ENCODE measurements at regions not wholly inside any gene's neighbourhood (a gene's known extent, or its start where the extent isn't known, plus 50 kb on each side); places are given as distances from the start of the nearest gene placed in this dataset.
"Not testable (repeated sequence)": the region's sequence is repeated elsewhere in the genome, so short reads cannot be mapped to it uniquely, and the experiment has no call there.

DNA sequence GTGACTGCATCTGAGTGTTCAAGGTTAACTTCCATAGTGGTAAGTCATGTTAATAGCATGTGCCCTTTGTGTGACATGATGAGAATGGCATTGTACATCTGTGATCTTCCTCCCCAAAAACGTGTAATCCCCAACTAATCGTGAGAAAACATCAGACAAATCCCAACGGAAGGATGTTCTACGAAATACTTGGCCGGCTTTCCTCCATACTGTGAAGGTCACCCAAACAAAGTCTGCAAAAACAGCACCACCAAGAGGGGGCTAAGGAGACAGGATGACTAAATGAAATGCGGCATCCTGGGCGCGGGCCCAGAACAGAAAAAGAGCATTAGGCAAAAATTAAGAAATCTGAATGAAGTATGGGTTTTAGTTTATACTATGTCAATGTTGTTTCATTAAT is 81.8 kb downstream of the MED10 start:
- no peak for ATAC-seq
- peaks cover 7% of the 10 kb centered on the region for H3K9me3 ChIP-seq
- no peak overlapping the region for H3K4me3 ChIP-seq
- no peaks in the 10 kb centered on the region for H3K27me3 ChIP-seq (ENCODE audit: low read depth)
- TF ChIP-seq, protein P1, sequence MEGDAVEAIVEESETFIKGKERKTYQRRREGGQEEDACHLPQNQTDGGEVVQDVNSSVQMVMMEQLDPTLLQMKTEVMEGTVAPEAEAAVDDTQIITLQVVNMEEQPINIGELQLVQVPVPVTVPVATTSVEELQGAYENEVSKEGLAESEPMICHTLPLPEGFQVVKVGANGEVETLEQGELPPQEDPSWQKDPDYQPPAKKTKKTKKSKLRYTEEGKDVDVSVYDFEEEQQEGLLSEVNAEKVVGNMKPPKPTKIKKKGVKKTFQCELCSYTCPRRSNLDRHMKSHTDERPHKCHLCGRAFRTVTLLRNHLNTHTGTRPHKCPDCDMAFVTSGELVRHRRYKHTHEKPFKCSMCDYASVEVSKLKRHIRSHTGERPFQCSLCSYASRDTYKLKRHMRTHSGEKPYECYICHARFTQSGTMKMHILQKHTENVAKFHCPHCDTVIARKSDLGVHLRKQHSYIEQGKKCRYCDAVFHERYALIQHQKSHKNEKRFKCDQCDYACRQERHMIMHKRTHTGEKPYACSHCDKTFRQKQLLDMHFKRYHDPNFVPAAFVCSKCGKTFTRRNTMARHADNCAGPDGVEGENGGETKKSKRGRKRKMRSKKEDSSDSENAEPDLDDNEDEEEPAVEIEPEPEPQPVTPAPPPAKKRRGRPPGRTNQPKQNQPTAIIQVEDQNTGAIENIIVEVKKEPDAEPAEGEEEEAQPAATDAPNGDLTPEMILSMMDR (IDR thresholded peaks at IDR 0.05), result no peak
- DNase-seq, result no peak
- intact Hi-C loops (cut with DNase I), result no loop called here
- H3K27ac ChIP-seq, result no peak overlapping the region
- H3K4me1 ChIP-seq, result no peaks in the 10 kb centered on the region
- H3K36me3 ChIP-seq, result no peaks in the 10 kb centered on the region

DNA sequence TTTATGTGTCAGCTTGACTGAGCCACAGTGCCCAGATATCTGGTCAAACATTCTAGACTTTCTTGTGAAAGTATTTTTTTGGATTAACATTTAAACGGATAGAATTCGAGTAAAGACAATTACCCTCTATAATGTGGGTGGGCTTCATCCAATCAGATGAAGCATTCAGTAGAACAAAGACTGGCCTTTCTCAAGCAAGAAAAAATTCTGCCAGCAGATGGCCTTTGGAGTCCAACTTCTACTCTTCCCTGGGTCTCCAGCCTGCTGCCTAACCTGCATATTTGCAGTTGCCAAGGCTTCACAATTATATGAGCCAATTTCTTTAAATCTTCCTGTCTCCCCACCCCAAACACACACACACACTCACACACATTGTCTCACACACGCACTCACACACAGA is 86.4 kb downstream of the MED10 start:
- H3K27me3 ChIP-seq (ENCODE audit: low read depth), result no peaks in the 10 kb centered on the region
- H3K4me1 ChIP-seq, result no peaks in the 10 kb centered on the region
- no peak for DNase-seq
- no peaks in the 10 kb centered on the region for H3K36me3 ChIP-seq
- no peak overlapping the region for H3K27ac ChIP-seq
- H3K9me3 ChIP-seq, result peaks cover 7% of the 10 kb centered on the region
- TF ChIP-seq, protein P1 (IDR thresholded peaks at IDR 0.05), result peak; percentile 16
- H3K4me3 ChIP-seq, result no peak overlapping the region
- ATAC-seq, result no peak
- intact Hi-C loops (cut with DNase I), result no loop called here

DNA sequence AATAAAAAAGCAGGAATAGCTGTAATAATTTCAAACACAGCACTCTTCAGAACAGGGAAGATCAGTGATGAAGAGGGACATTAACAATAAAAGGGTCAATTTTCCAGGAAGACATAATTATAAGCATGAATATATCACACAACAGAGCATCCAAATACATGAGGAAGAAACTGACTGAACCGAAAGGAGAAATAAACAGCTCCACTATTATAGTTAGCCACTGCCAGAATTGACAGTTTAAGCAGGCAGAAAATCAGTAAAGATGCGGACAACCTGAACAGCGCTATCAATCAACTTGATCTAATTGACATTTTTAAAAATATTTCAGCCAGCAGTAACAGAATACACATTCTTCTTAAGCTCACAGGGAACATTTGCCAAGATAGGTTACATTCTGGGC is 89.1 kb downstream of the MED10 start:
- DNase-seq, result no peak
- Histone ChIP-seq H3K9me3 (peaks cover 5% of the 10 kb centered on the region), H3K27me3 (ENCODE audit: low read depth) (no peaks in the 10 kb centered on the region), H3K36me3 (no peaks in the 10 kb centered on the region), H3K27ac (no peak overlapping the region), H3K4me3 (no peak overlapping the region), H3K4me1 (no peaks in the 10 kb centered on the region)
- intact Hi-C loops (cut with DNase I), result no loop called here
- TF ChIP-seq, protein P1 (IDR thresholded peaks at IDR 0.05), result no peak
- no peak for ATAC-seq

DNA sequence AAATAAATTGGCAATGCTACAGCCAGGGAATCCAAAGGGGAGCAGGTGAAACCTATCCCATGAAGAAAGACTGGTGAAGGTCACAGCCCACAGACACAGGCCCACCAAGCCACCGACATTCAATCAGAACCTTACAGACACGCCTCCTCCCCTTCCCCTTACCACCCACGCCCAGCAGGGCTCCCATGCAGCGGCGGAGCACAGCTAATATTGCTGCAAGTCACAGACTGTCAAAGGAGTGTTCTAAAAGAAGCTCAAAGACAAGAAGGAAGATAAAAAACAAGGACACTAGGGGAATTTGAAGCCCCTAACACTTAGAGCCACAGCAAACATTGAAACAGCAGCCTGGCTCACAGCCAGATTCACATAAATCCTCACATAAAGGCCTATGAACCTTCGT is 91.2 kb downstream of the MED10 start:
- Histone ChIP-seq H3K9me3 (peaks cover 5% of the 10 kb centered on the region), H3K27ac (no peak overlapping the region), H3K4me1 (no peaks in the 10 kb centered on the region), H3K36me3 (no peaks in the 10 kb centered on the region), H3K27me3 (ENCODE audit: low read depth) (no peaks in the 10 kb centered on the region), H3K4me3 (no peak overlapping the region)
- intact Hi-C loops (cut with DNase I), result no loop called here
- no peak for ATAC-seq
- DNase-seq, result no peak
- TF ChIP-seq, protein P1 (IDR thresholded peaks at IDR 0.05), result no peak

DNA sequence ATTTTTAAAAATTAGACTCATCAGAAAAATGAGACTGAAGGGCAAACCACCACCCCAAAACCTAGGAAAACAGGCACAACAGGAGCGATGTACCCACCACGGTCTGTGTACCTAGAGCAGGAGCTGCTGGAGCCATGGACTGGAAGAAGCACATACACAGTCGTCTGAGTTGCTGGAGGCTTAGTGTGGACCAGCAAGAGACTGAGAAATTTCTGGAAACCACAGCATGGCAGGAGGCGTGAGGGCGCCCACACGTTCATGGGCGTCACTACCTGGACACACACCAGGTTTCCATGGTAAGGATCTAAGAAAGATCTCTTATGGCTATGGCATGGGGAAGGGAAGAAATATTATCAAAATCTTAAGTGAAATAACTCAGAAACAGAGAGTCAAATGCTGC is 91.9 kb downstream of the MED10 start:
- intact Hi-C loops (cut with DNase I), result no loop called here
- TF ChIP-seq, protein P1 (IDR thresholded peaks at IDR 0.05), result no peak
- Histone ChIP-seq H3K9me3 (peaks cover 5% of the 10 kb centered on the region), H3K27me3 (ENCODE audit: low read depth) (no peaks in the 10 kb centered on the region), H3K4me3 (no peak overlapping the region), H3K36me3 (no peaks in the 10 kb centered on the region), H3K4me1 (no peaks in the 10 kb centered on the region), H3K27ac (no peak overlapping the region)
- ATAC-seq, result no peak
- no peak for DNase-seq

DNA sequence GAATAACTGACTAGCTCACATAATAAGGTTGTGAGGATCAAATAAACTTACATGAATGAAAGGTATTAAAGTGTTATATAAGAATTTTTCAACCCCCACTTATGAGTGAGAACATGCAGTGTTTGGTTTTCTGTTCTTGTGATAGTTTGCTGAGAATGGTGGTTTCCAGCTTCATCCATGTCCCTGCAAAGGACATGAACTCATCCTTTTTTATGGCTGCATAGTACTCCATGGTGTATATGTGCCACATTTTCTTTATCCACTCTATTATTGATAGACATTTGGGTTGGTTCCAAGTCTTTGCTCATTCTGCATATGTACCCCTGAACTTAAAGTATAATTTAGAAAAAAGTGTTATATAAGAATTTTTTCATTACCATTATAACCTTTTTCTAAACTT is 93.9 kb downstream of the MED10 start:
- H3K4me3 ChIP-seq; H3K4me1 ChIP-seq; H3K36me3 ChIP-seq; H3K27ac ChIP-seq; intact Hi-C loops (cut with DNase I); H3K27me3 ChIP-seq (ENCODE audit: low read depth); DNase-seq; ATAC-seq; H3K9me3 ChIP-seq: not testable (repeated sequence)

Data from lower lobe of right lung (tissue), 2 donors.